ENCODE measurements at regions not wholly inside any gene's neighbourhood (a gene's known extent, or its start where the extent isn't known, plus 50 kb on each side); places are given as distances from the start of the nearest gene placed in this dataset.

GRCh38 chrX:65148232-65148631, 172.0 kb upstream of the ZC4H2 start:
- ATAC-seq (no peak), DNase-seq (peak in 1 of 3 donors; percentile 17)
- TF ChIP-seq CTCF (IDR thresholded peaks at IDR 0.05): no peak
- no peaks in the 10 kb centered on the region for H3K4me1 ChIP-seq (ENCODE audit: low read depth)
- no peaks in the 10 kb centered on the region for H3K9me3 ChIP-seq
- H3K4me3 ChIP-seq: no peak overlapping the region
- intact Hi-C loops (cut with DNase I, micrococcal nuclease): no loop called here
- H3K36me3 ChIP-seq (ENCODE audit: low read depth): no peaks in the 10 kb centered on the region

- intact Hi-C loops (cut with DNase I, micrococcal nuclease): no loop called here
- DNase-seq (no peak), ATAC-seq (no peak)
- Histone ChIP-seq H3K4me3 (no peak overlapping the region), H3K9me3 (peaks cover 2% of the 10 kb centered on the region), H3K4me1 (ENCODE audit: low read depth) (no peaks in the 10 kb centered on the region), H3K36me3 (ENCODE audit: low read depth) (no peaks in the 10 kb centered on the region)
- TF ChIP-seq CTCF (IDR thresholded peaks at IDR 0.05): no peak
Observed at GRCh38 chrX:65136424-65136823, 160.2 kb upstream of the ZC4H2 start.

- intact Hi-C loops (cut with DNase I, micrococcal nuclease): no loop called here
- H3K4me3 ChIP-seq: no peak overlapping the region
- DNase-seq: no peak
- no peaks in the 10 kb centered on the region for H3K4me1 ChIP-seq (ENCODE audit: low read depth)
- no peak for ATAC-seq
- H3K36me3 ChIP-seq (ENCODE audit: low read depth): no peaks in the 10 kb centered on the region
- no peak for TF ChIP-seq CTCF (IDR thresholded peaks at IDR 0.05)
- peaks cover 7% of the 10 kb centered on the region for H3K9me3 ChIP-seq
Observed at GRCh38 chrX:65127842-65128241, 151.6 kb upstream of the ZC4H2 start.

GRCh38 chrX:65098851-65099250, 122.6 kb upstream of the ZC4H2 start:
- intact Hi-C loops (cut with DNase I, micrococcal nuclease): no loop called here
- DNase-seq (no peak), ATAC-seq (no peak)
- no peak overlapping the region for H3K4me3 ChIP-seq
- TF ChIP-seq CTCF (IDR thresholded peaks at IDR 0.05): no peak
- peaks cover 12% of the 10 kb centered on the region for H3K9me3 ChIP-seq
- H3K4me1 ChIP-seq (ENCODE audit: low read depth): no peaks in the 10 kb centered on the region
- H3K36me3 ChIP-seq (ENCODE audit: low read depth): no peaks in the 10 kb centered on the region

- intact Hi-C loops (cut with DNase I, micrococcal nuclease): no loop called here
- H3K4me1 ChIP-seq (ENCODE audit: low read depth): no peaks in the 10 kb centered on the region
- ATAC-seq (peak; percentile 57), DNase-seq (peak in 1 of 3 donors; percentile 15)
- H3K9me3 ChIP-seq: no peaks in the 10 kb centered on the region
- no peak for TF ChIP-seq CTCF (IDR thresholded peaks at IDR 0.05)
- no peaks in the 10 kb centered on the region for H3K36me3 ChIP-seq (ENCODE audit: low read depth)
- no peak overlapping the region for H3K4me3 ChIP-seq
Observed at GRCh38 chrX:65093658-65094057, 117.4 kb upstream of the ZC4H2 start.

- DNase-seq: peak in 1 of 3 donors; percentile 17
- TF ChIP-seq CTCF (IDR thresholded peaks at IDR 0.05): no peak
- intact Hi-C loops (cut with DNase I, micrococcal nuclease): no loop called here
Observed at GRCh38 chrX:65073233-65073632, 97.0 kb upstream of the ZC4H2 start.

More at GRCh38 chrX:65073233-65073632, 97.0 kb upstream of the ZC4H2 start:
- ATAC-seq: no peak
- no peaks in the 10 kb centered on the region for H3K36me3 ChIP-seq (ENCODE audit: low read depth)
- no peaks in the 10 kb centered on the region for H3K4me1 ChIP-seq (ENCODE audit: low read depth)
- H3K4me3 ChIP-seq: no peak overlapping the region
- no peaks in the 10 kb centered on the region for H3K9me3 ChIP-seq

Data from mucosa of descending colon (tissue), 3 donors.